ENCODE measurements at regions not wholly inside any gene's neighbourhood (a gene's known extent, or its start where the extent isn't known, plus 50 kb on each side); places are given as distances from the start of the nearest gene placed in this dataset.

- no peaks in the 10 kb centered on the region for H3K4me1 ChIP-seq
- no peak overlapping the region for H3K27ac ChIP-seq
- no peak overlapping the region for H3K4me3 ChIP-seq
- no peaks in the 10 kb centered on the region for H3K9me3 ChIP-seq
- no peaks in the 10 kb centered on the region for H3K36me3 ChIP-seq
- no peak for DNase-seq
- TF ChIP-seq CTCF (IDR thresholded peaks at IDR 0.05) (no peak), POLR2A (IDR thresholded peaks at IDR 0.05) (no peak)
- H3K27me3 ChIP-seq, result no peaks in the 10 kb centered on the region
Measured at GRCh38 chrX:4878640-4879039, 1165.2 kb upstream of the PRKX start.

GRCh38 chrX:4876268-4876667 lies 1162.8 kb upstream of the PRKX start:
- H3K9me3 ChIP-seq, result no peaks in the 10 kb centered on the region
- no peak overlapping the region for H3K4me3 ChIP-seq
- H3K27me3 ChIP-seq, result no peaks in the 10 kb centered on the region
- TF ChIP-seq CTCF (IDR thresholded peaks at IDR 0.05) (no peak), POLR2A (IDR thresholded peaks at IDR 0.05) (no peak)
- H3K4me1 ChIP-seq, result no peaks in the 10 kb centered on the region
- H3K36me3 ChIP-seq, result no peaks in the 10 kb centered on the region
- DNase-seq, result no peak
- H3K27ac ChIP-seq, result no peak overlapping the region

- Histone ChIP-seq H3K4me3 (no peak overlapping the region), H3K36me3 (no peaks in the 10 kb centered on the region), H3K27me3 (no peaks in the 10 kb centered on the region), H3K27ac (no peak overlapping the region), H3K4me1 (no peaks in the 10 kb centered on the region), H3K9me3 (no peaks in the 10 kb centered on the region)
- TF ChIP-seq CTCF (IDR thresholded peaks at IDR 0.05) (no peak), POLR2A (IDR thresholded peaks at IDR 0.05) (no peak)
- no peak for DNase-seq
Measured at GRCh38 chrX:4851534-4851933, 1138.1 kb upstream of the PRKX start.

GRCh38 chrX:4850312-4850711 lies 1136.9 kb upstream of the PRKX start:
- DNase-seq, result no peak
- Histone ChIP-seq H3K36me3 (no peaks in the 10 kb centered on the region), H3K4me3 (no peak overlapping the region), H3K27ac (no peak overlapping the region), H3K4me1 (no peaks in the 10 kb centered on the region), H3K27me3 (no peaks in the 10 kb centered on the region), H3K9me3 (no peaks in the 10 kb centered on the region)
- TF ChIP-seq POLR2A (IDR thresholded peaks at IDR 0.05), result no peak
- TF ChIP-seq CTCF (IDR thresholded peaks at IDR 0.05), result no peak

- no peak for TF ChIP-seq POLR2A (IDR thresholded peaks at IDR 0.05)
- no peak for TF ChIP-seq CTCF (IDR thresholded peaks at IDR 0.05)
- H3K27me3 ChIP-seq, result no peaks in the 10 kb centered on the region
- DNase-seq, result no peak
- H3K36me3 ChIP-seq, result no peaks in the 10 kb centered on the region
- no peaks in the 10 kb centered on the region for H3K4me1 ChIP-seq
- H3K4me3 ChIP-seq, result no peak overlapping the region
- H3K27ac ChIP-seq, result no peak overlapping the region
- no peaks in the 10 kb centered on the region for H3K9me3 ChIP-seq
Measured at GRCh38 chrX:4844376-4844775, 1130.9 kb upstream of the PRKX start.

- Histone ChIP-seq H3K27me3 (no peaks in the 10 kb centered on the region), H3K4me3 (no peak overlapping the region), H3K9me3 (no peaks in the 10 kb centered on the region), H3K36me3 (no peaks in the 10 kb centered on the region), H3K27ac (no peak overlapping the region), H3K4me1 (no peaks in the 10 kb centered on the region)
- no peak for DNase-seq
- TF ChIP-seq CTCF (IDR thresholded peaks at IDR 0.05) (no peak), POLR2A (IDR thresholded peaks at IDR 0.05) (no peak)
Measured at GRCh38 chrX:4841216-4841745, 1127.8 kb upstream of the PRKX start.

All from Peyer's patch (tissue), 4 donors.